CD4-positive, alpha-beta T cell treated with Interferon gamma for 1 hour (primary cell): ENCODE measurements at regions not wholly inside any gene's neighbourhood (a gene's known extent, or its start where the extent isn't known, plus 50 kb on each side); places are given as distances from the start of the nearest gene placed in this dataset.

ENCODE experiments used
- DNase-seq: peaks from one replicate; pipeline ENCODE4 v3.0.0-alpha.2; 2020

DNA sequence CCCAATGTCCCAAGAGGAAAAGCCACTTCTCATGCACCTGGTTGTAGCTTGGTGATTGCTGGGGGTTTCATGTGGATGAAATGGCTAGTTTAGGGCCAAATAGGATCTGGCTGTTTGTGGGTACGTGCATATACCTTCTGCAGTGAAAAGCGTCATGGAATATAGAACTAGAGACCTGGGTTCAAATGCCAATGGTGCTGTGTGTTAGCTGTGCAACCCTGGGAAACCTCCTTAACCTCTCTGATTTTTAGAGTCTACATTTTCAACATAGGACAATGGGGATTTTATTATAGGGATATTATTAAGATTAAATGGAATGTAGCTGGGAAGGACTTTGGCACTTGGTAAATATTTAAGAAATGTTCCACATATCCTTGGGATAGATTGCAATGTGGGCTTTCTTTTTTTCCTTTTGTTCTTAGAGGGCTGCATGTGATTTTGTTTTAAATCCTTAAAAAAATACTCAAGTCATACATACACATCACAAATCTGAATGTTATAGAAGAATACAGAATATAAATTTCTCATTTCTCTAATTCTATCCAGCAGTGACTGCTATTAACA is 112.6 kb upstream of the E2F8 start:
- DNase-seq = no peak

DNA sequence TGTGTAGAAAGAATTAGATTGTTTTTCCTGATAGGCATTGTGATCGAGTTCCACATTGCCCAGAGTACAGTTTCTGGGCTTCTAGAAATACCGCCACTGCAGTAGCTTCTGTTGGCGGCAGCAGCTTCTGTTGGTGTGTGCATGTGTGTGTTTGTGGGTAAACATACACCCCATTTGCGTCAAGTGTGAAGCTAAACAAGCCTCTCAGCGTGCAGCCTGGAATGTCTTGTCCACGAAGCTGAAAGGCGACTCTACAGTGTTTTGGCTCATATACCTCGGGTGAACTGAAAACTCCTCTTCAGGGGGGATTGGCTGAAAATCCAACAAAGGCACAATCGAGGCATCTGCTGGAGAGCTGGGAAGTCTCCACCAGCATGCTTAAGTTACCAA is 112.0 kb upstream of the E2F8 start:
- DNase-seq = no peak

DNA sequence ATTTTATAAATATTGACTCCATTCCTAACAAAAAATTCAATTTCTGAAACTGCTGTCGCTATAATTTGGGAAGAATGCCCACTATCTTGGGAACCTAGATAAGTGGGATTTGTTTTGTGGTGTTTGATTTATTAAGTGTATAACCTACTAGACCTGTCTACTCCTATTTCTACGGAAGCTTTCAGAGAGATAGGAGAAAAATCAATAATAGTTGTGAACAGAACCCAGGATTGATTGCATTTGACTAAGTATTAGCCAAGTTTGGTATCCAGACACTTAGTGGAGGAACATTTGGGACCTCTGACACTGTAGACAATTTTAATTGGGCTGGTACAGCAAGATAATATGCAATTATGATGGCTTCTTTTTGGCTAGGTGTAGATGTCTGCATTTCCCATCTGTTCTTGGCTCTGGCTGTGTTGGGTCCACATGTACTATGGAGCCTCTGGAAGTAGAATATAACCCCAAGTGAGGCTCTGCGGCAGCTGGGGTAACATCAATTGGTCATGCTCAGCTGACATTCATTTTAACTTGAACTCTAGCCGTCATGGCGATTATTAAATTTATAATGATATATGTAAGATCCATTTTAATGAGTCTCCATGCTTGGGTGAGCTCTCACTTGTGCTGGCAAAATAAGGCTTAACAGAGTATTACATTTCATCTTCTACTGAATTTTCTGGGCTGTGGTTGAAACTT is 111.5 kb upstream of the E2F8 start:
- DNase-seq = no peak

DNA sequence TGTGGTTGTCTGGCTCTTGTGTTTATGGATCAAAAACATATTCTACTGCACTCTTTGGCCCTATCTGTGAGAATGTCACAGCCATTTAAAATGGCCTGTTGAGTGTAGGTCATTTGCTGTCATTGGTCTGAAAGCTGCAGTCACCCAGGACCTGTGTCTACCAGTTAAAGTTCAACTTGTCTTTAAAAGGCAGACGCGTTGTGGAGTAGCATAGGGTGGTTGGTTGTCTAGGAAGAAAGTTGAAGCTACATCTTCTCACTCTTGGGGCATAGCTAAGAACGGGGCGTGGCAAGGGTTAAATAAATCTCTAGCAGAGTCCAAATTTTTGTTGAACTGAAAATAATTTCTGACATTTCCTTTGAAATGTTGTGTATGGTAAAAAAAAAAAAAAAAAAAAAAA is 110.7 kb upstream of the E2F8 start:
- no peak for DNase-seq

DNA sequence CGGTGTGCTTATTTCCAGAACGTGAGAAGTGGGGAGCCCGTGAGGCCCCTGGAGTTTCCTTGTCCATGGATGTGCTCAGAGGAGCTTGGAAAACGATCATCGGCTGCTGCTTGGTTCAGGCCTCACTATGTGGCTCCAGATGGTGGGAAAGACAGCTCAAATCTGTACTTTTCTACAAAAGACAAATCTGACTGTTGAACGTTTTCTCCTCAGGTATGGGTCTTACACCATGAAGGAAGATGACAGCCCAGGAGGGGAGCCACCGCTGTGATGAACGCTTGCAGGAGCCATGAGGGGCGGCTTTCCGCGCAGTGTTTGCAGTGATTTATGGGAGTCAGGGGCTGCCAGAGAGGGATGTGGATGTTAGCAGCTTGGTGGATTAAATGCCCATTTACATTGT is 109.4 kb upstream of the E2F8 start:
- DNase-seq = no peak

DNA sequence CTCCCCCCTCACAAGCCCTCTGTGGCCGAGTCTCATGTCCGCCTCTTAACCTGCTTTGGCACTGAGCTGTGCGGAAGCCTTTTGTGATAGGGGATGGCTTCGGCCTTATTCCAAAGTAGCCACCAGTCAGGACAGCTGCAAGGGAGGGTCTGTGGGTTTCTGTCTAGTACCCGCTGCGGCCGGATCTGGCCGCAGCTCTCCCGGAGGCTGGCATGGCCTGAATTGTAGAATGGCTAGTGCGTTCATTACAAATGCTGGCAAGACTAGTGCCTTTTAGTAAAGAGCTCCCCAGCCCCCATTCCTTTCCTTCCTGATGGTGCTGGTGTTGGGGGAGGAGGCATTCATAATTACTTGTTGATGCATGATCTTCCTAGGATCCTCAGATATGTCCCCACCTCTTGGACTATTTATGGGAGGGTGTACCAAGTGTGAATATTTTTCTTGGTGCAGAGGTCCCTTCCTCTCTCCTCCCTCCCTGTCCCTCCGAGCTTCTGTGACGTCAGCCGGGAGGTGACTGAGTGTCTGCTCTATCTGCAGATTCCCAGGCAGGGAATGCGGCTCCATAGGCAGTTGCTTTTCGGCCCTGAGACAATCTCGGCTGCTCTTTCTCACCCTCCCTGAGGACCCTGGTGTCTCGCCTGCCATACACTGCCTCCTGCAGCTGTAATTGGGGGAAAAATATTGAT is 108.7 kb upstream of the E2F8 start:
- no peak for DNase-seq

DNA sequence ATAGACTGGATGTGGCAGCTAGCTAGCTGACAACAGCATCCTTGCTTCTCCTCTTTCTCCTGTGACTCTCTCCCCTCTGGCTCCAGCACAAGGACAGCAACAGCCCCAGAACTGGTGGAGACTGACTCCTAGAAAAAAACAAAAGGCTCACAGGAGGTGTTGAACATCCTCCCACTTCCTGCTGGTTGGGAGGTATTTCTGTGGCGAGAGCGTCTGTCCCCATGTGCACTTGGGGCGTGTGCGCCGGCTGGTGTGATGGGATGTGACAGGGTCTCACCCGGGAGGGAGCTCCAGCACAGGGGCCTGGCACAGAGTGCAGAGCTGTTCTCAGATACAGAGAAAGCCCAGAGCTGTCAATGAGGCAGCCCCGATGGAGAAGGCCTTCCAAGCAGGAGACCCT is 107.2 kb upstream of the E2F8 start:
- DNase-seq = no peak

DNA sequence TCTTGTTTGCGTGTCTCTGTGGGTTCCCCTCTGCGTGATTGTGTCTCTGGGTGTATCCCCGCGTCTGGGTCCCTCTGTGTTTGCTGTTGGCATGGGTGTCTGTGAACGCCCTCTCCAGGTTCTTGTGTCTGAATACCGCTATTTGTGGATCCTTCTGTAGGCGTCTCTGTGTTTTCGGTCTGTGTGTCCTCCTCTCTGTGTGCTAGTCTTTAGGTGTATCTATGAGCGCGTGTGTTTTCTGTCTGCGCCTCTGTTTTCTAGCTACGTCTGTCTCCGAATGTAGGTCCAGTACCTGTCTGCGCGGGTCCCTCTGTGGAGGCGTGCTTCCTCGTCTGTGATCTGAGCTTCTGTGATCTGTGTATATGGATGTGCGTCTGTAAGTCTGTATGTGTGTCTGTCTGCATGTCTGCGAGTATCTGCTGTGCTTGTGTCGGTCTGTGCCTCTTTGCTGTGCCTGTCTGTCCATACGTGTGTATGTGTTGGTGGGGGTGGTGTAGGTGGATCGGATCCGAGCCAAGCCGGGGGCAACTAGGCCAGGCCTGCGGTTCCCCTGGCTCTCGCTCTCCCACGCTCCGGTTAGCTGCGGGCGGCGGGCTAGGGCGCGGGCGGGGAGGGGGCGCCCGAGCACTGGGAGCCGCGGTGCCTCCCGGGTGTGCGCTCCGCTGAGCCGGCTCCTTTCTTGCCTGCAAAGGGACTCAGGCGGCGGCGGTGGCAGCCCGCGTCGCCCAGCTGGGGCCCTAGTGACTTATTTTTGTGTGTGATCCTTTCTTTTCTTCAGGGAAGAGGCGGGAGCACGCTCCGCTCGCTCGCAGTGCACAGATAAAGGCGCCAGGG is 105.3 kb upstream of the E2F8 start:
- DNase-seq = no peak

DNA sequence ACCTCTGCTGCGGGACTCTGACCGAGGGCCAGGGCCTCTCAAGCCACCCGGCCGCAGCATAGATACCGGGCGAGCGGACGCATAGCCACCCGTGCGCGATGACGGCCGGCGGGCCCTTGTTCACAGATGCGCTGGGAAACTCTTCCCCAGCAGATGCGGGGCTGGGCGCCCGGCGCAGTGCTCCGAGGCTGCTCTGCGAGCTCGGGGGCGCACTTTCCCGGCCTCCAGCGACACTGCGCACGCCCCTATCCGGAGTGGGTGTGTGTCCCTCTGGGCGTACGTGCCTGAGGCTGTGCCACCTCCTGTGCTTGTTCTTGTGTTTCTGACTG is 104.7 kb upstream of the E2F8 start:
- no peak for DNase-seq

DNA sequence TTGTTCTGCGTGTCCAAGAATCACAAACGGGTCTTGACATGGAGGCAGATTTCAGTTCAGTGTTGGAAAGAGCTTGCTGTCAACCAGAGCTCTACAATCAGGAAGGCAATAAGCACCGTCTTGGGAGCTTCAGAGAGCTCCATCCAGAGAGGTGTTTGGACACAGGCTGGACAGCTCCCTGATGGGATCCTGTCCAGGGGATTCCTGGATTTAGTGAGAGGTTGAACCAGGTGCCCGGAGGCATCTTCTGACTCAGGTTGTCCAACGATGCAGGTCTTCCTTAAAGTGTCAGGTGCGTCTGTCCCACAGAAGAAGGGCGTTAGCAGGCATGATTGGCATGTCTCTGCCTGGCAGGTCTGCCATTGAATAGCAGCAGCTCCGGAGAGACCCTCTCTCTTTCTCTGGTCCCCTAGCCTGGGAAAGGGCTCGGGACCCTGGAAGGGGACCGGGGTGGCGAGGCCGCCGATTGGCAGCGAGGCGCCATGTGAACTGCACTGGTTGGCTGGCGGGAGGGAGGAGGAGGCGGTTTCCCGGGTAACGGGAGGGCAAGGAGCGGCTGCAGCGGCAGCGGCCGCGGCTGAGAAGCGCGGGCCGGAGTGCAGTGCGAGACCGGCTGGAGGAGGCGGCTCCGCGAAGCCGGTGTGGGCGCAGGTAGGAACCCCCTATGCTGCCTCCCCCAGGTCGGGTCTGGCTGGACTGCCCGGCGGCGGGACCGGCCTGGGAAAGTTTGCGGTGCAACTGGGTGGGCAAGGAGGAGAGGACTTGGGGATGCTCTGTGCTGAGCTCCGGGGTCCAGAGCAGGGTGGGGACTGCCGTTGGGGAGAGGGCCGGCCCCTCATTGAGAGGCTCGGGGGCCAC is 104.1 kb upstream of the E2F8 start:
- no peak for DNase-seq

DNA sequence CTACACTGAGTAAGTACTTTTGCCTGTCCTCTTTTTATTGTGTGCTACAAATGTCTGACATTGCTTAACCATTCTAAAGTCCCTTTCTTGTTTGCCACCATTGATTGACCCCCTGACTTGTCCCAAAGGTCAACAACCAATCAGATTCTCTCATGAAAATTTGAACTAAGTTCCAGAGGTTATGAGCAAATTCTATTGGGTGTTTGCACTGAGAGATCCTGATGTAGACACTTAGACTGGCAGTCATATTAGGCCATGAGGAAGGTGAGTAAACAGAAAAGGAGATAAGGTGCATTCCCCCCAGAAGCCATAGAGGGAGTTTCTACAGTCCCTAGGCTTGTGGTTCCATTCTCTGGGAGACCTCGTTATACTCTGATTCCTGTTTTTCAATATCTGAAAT is 101.3 kb upstream of the E2F8 start:
- no peak for DNase-seq

DNA sequence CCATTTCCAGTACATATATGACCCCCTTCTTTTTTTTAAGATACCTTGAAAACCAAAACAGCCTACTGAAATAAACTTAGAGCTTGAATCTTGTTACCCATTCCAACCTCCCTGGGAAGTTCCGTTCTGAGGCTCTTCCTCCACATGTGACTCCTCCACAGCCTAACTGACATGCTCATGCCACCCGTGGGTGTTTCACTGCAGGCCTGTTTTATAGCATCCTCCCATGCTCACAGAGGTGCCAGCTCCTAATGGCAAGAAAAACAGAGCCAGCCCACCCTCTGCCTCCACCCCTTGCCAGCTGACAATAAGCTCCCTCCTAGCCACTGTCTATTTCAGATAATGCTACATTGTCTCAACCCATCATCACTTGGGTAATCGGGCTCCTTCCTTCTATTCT is 97.6 kb upstream of the E2F8 start:
- no peak for DNase-seq

DNA sequence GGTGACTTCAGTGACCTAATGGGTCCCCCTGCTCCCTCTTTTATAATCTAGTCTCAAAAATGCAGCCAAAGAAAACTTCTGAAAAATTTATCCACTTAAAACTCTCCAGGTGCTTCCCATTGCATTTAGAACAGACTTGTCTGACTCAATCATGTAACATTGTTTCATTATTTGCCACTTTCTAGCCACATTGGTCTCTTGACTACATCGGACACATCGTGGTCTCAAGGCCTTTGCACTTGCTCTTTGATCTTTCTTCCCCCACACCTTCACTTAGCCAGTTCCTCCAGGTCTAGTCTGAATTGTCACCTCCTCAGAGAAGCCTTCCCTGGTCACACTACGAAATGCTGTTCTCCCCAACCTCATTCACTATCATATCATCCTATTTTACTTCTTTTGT is 97.0 kb upstream of the E2F8 start:
- no peak for DNase-seq

DNA sequence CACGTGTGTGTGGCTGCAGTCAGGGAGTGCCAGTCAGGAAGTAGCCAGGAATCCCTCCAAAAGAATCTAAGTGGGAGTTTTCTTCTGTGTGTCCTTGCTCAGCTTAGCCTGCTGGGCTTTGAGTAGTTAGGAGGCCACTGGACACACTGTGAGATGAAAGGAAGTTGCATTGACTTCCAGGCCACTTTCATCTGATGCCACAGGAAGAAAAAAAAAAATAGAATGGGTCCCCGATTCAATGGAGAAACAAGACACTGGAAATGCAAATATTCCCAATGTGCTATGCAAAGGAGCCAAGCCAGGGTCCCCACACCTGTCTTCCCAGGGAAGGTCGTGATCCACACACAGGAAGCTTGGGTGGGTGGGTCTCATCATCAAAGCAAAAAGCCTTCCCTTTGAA is 95.6 kb upstream of the E2F8 start:
- no peak for DNase-seq

DNA sequence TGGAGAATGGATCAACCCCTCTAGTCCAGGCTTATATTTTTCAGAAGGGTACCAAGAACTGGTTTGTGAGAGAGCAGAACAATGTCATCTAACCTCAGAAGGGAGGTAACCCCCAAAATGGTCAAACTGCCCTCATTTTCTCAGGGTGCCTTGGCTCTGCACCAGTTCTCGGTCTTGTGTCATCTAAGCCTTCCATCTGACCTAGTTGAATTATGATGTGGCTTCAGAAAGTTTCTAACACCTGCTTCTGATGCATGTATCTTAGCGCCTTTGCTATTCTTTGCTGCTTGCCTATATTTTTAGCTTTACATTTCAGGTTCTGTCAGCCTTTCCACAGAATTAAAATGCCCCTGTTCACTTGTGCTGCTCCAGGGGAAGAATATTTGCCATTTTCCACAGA is 91.7 kb upstream of the E2F8 start:
- no peak for DNase-seq

DNA sequence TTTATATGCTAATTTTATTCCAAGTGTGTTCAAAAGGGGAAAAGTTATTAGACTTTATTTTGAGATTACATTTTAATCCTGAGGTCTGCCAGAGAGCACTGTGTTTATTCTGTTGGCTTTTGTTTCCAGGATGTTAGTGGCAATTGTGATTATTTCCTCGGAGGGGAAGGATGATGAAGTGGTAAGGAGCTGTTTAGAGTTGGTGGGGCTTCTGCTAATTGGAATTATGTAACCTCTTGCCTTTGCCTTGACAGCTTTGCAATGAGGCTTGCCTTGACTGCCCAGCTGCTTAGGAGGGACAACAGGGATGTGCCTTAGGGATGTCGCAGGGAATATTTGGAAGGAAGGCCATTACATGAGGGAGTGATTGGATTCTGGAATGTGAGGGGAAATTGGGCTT is 89.7 kb upstream of the E2F8 start:
- no peak for DNase-seq

DNA sequence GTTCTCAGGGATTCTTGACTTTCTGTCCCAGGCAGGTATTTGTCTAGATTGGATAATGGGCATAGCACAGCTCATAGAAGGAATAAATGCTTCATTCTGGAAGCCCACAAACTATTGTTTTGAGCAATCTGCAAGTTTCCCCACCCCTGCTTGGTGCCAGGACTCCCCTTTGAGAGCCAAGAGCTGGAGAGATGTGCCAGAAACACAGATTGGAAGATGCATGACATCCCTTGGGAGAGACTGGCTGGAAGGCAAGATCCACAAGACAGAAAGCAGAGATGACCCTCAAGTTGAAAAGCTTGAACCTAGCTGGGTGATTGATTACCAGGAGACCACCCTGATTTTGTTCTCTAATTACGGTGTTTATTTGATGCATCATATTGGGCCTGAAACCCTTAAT is 89.2 kb upstream of the E2F8 start:
- DNase-seq = no peak

DNA sequence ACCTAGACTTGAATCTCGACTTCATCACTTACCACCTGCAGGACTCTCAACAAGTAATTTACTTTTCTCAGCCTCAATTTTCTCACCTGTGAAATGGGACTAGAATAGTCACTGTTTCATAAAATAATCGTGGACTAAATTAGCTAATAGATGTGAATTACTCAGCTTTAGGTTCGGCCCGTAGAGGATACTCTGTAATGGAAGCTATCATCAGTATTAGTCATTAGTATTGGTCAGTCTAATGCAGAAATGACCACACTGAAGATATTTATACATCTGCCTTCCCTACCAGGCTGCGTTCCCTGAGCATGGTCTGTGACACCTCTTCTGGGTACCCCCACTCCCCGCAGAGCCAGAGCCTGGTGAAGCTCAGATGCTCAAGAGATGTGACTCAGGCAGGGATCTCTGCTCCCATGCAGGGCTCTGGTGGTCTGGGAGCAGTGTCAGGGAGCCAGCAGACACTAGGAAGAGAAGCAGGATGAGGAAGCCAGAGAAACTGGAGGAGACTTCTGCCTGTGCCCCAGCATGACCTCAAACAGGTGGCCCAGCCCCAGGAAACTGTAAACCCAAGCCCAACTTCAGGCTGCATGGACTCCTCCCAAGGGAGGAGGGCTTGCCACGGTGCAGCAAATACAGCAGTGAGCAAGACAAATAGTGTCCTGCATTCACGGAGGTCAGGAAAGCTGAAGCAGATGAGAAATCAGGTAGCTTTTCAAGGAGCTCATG is 88.0 kb upstream of the E2F8 start:
- no peak for DNase-seq

DNA sequence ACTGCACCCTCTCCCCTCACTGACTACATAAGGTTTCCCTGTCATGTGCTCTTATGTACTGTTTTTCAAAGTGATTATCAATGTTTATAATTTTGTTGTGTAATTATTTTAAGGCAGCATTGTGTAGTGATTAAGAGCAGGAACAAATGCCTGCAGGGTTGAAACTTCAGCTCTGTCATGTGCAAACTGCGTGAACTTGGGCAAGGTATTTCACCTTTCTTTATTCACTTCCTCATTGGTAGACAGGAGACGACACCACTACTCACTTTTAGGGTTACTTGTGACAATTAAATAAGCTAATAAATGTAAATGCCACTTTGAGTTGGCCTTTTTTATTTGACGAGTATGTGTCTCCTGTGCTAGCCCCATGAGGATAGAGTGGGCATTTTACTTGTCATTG is 86.5 kb upstream of the E2F8 start:
- no peak for DNase-seq

DNA sequence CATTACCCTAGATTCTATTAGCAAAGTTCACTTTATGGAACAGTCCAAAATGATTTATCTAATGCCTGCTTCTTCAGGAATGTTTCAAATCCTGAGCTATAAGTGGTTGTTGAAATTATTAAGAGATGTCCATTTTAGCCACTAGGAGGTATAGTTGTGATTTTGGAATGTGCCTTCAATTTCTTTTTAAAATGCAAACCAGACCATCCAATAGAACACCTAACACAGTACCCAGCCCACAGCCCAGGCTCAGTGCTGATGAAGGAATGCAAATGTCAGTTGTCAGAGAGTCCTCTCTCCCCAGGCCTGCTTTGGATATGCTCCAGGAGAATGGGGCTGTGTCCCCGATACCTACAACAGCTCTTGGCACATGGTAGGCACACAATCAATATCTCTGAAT is 85.8 kb upstream of the E2F8 start:
- no peak for DNase-seq

DNA sequence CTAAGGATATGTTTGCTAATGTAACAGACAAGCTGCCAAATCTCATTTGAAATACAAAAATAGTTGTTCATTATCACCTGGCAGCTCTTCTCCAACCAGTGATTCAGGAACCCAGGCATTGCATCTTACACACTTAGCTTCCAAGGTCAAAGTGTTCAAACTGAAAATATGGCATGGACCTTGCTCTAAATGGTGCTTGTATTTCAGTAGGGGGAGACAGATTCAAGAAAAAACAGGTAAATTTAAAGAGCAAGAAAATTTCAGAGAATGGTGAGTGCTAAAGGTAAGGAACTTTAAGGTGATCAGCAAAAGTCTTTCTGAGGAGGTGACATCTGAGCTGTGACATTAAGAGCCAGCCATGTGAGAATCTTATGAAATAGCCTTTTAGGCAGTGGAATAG is 82.8 kb upstream of the E2F8 start:
- DNase-seq = no peak

DNA sequence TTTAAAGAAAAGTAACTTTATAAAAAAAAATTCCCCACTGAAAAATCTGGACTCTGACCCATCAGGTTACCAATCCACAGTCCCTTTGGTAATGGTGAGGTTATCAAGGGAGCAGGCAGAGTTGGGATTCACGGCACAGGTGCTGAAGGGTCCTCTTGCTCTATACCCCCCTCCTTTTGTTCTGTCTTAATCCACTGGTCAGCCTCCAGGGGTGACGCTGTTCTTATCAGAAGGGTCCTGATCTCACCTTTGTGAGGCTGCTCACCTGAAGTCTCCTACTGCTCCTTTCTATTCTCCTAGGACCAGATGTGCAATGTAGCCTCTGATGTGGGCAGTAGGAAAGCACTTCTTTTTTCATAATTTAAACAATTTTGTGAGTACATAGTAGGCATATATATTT is 80.6 kb upstream of the E2F8 start:
- DNase-seq = no peak
